ENCODE measurements at regions not wholly inside any gene's neighbourhood (a gene's known extent, or its start where the extent isn't known, plus 50 kb on each side); places are given as distances from the start of the nearest gene placed in this dataset.
"Not testable (repeated sequence)": the region's sequence is repeated elsewhere in the genome, so short reads cannot be mapped to it uniquely, and the experiment has no call there.

DNA sequence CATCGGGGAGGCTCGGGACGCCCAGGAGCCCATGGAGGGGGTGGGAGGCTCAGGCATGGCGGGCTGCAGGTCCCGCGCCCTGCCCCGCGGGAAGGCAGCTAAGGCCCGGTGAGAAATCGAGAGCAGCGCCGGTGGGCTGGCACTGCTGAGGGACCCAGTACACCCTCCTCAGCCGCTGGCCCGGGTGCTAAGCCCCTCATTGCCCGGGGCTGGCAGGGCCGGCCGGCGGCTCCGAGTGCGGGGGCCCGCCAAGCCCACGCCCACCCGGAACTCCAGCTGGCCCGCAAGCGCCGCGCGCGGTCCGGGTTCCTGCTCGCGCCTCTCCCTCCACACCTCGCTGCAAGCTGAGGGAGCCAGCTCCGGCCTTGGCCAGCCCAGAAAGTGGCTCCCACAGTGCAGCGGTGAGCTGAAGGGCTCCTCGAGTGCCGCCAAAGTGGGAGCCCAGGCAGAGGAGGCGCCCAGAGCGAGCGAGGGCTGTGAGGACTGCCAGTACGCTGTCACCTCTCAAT, 195.0 kb upstream of the PIK3R1 start:
- DNase-seq: not testable (repeated sequence)

DNA sequence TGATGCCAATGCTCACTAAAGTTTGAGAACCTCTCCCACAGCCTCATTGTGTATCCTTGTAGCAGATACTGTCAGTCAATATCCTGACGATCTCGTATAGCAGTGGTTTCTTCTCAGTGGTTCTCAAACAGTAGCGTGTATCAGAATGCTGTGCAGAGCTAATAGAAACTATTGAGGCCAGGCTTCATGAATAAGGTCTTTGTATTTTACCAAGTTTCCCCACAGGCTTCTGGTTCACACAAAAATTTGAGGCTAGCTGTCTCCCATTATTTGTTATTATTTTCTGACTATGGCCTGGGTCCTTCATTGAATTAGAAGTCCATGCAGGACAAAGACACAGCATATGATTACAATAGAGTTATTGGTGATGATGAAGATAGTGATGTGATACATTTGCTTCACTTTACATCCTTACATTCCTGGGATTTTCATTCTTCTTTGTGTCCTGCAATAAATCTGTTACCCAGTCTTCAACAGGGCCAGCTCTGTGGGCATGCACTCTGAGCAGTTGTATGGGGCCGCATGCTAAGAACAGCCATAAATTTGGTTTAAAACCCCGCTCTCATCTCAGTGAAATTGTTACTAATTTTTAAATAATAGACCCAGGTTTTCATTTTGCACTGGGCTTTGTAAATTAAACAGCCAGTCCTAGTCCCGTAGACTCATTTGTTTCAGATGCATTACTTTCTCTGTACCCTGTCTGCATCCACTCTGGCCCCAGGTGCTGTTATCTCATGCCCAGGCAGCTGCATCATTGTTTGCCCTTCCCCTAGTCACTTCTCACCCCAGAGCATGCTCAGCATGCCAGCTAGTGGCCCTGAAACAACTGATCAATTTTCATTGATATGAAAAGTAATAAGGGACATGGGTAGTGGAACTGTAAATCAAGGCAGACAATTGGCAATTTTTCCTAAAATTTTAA, 199.9 kb upstream of the PIK3R1 start:
- peak; percentile 22 for DNase-seq

DNA sequence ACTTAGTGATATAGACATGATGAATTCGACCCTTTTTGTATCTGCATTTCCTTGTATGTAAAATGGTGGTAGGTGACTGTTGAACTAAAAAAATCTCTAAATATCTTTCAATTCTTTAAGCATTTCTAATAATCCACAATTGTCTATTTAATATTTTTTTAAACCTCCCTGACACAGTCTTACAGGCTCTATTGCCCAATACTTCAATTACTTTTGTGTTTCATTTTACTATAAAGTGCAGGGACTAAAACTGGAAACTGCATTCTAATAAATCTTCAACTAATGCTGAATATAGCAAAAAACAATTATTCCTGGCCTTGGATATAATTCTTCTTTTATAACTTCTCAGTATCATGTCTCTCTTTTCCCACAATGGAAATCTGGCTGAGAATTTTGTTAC, 202.7 kb upstream of the PIK3R1 start:
- DNase-seq: no peak

DNA sequence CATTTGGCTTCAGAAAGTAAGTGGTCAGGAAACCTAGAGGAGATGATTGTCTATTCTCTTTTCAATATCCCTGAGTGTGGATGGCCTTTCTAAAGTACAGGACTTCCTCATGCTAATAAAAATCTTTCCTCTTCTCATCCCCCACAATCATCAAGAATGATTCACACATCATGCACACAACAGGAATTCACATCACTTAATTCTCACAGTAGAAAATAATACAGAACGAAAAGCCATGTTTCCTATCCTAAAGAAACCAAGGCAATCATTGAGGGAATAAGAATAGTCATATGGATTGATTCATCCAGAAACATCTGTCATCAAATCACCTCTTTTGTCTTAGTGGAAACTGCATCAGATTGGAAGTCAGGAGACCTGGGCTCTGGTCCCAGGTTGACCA, 203.1 kb upstream of the PIK3R1 start:
- DNase-seq: no peak

DNA sequence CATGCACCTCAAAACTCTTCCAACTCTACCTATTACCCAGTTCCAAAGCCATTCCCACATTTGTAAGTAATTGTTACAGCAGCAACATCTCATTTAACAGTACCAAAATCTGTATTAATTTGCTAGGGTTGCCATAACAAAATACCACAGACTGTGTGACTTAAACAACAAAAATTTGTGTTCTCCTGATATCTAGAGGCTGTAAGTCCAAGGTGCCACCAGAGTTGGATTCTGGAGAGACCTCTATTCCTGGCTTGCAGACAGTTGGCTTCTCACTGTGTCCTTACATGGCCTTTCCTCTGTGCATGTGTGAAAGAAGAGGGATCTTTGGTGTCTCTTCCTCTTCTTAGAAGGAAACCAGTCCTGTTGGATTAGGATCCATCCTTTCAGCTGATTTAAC, 203.8 kb upstream of the PIK3R1 start:
- no peak for DNase-seq

DNA sequence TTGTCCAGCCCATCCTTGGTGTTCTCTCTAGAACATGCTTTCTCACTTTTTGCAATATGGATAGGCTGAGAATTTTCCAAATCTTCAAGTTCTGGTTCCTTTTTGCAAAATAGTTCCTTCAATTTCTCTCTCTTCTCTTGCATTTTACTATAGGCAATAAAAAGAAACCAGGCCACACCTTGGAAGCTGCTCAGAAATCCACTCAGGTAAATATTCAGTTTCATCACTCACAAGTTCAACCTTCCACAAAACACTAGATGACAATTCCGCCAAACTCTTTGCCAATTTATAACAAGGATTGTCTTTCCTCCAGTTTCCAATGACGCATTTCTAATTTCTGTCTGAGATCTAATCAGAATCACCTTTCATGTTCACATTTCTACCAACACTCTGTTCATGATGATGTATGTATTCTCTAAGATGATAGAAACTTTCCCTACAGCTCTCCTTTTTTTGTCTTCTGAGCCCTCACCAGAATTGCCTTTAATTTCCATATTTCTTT, 204.2 kb upstream of the PIK3R1 start:
- no peak for DNase-seq

DNA sequence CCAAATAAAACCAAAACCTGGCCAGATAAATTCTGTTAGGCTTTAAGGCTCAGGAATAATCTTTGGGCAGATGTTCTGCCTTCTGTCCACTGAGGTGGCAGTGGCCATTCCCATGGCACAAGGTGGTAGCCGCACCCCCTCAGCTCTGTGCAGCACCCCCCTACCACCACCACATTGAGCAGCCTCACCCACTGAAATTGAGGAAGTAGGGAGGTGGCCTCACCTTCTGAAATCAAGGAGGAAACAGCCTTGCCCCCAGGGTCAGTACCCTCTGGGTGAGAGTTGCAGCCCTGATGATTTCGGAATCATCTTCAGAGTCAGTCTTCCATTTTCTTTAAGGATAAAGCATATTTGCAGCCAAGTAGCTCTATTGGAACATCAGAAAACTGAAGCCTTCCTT, 204.8 kb upstream of the PIK3R1 start:
- DNase-seq: no peak

DNA sequence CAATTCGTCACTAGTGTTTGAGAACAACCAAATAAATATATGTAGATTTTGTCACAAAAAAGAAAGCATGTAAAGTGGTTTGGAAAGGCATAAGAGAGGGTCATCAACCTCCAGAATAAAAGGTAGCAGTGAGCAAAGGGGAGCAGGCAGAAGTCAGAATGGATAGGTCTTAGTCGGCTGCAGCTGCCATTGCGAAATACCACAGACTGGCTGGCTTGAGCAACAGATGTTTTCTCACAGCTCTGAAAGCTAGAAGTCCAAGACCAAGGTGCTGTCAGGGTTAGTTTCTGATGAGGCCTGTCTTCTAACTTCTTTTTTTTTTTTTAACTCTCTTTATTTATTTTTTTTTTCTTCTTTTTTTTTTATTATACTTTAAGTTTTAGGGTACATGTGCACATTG, 208.1 kb upstream of the PIK3R1 start:
- DNase-seq: no peak

DNA sequence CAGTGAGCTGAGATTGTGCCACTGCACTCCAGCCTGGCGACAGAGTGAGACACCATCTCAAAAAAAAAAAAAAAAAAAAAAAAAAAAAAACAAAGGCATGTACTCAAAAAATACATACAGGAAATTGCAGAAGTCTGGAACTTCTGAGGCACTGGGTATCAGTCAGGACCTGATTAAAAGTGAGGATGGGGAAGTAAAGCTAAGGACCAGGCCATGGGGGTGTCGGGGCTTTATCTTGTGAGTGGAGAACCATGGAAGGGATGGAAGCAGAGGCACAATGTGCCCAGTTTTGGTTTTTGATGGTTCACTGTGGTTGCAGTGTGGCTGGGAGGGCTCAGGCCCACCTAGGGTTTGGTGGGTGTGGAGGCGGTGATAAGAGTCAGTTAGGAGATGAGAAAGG, 212.7 kb upstream of the PIK3R1 start:
- no peak for DNase-seq

DNA sequence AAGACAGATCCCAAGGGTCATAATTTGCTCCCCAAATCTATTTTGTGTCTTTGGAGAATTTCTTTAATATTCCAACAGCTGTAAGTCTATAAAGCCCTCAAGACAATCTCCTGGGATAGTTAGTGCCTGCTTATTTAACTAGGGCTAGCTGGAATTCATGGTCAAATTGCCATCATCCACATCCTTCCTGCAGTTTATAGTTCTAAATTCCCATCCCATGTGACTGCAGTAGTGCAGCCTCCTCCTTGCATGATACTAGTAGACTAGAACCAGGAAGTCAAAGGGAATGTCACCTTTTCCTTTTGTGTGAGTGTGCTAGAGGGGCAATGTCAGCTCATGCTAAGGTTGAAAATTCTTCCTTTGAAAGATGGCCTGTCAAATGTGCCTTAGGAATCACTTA, 214.8 kb upstream of the PIK3R1 start:
- no peak for DNase-seq

DNA sequence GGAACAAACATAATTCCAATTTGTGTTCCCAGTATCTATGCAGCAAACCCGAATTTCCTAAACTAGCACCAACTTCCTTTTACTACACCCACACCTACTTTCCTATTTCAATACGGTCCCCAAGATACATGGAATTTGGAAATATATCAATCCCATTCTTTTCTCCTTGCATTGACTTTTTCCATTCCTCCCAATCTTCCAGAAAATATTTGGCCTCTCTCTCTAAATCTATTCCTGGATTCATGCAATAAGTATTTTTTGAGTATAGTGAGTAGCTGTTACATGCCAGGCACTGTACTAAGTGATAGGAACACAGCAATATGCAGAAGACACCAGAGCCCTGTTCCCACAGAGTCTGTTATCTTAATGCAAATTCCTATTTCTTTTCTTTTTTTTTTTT, 216.2 kb upstream of the PIK3R1 start:
- no peak for DNase-seq

DNA sequence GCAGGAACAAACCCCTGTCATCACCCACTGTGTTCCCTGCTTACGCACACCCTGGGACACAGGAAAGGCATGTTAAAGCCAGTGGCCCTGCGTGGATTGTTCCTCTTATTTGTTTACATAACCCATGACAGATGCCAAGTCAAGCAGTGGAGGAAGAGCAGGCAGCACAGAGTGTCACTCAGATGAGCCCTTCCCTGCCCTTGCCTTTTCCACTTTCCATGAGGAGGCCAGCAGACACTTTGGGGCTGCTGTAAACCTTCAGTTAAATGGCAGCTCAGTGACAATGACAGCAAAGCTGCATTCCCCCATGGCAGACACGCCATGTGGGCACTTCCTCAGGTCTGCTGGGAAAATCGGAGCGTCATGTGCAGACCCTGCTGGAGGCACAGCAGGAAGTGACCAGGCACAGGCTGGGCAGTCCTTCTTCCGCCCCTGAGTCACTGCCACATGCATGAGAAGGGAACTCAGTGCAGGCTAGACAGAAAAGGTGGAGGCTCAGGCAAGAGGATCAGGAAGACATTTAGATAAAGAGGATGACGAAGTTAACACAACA, 216.8 kb upstream of the PIK3R1 start:
- DNase-seq: peak; percentile 34

DNA sequence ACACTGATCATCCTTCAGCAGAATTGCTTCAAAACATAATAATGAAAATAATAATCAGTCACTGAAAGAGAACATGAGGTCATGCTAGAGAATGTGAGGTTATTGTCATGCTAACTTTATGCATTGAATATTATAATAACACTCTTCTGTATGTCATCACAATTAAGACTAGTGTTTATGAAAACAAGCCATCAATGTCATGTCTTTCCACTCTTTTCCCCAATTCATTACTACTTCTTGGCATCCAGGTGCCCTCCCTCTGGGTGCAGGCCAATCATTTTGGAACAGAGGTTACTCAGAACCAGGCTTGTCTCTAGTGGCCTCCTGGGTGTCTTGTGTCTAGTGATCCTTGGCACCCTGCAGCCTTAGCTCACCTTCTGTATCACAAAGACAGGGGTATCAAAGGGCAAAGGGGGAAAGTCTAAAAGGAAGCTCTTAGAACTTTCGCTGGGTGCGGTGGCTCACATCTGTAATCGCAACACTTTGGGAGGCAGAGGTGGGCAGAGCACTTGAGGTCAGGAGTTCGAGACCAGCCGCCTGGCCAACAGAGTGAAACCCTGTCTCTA, 217.6 kb upstream of the PIK3R1 start:
- no peak for DNase-seq

DNA sequence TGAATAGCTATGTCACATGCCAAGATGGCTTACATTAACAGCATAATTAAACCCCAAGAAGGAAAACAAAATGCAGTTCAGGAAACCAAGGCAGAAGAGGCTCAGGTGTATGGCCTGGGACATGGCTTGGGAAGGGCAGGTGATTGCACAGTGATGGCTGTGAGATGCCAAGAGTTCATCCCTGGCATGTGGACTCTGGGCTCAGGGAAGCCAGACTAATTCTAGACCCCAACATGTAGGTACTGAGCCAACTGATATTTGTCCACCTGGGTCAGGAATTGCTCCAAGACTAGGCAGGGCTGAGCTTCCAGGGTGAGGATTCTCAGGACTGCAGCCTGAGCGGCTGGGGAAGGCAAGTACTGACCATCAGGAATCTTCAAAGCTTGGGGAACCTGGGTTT, 218.4 kb upstream of the PIK3R1 start:
- no peak for DNase-seq

DNA sequence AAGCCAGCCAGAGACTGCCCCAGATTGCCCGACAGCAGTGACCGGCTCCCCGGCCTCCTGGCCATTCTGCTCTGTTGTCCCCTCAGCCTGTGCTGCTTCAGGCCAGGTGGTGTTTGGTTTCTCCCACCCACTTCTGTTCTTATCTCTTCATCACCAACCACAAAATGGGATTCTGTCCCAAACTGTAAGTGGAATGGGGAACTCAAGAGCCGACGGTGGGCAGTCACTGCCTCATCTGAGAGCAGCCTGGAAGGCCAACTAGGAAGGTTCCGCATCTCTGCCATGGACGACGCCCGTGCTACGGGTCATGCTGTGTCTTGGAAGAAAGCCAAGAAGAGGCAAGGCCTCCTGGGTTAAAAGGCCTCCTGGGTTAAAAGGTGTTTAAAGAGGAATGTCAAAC, 219.0 kb upstream of the PIK3R1 start:
- no peak for DNase-seq

DNA sequence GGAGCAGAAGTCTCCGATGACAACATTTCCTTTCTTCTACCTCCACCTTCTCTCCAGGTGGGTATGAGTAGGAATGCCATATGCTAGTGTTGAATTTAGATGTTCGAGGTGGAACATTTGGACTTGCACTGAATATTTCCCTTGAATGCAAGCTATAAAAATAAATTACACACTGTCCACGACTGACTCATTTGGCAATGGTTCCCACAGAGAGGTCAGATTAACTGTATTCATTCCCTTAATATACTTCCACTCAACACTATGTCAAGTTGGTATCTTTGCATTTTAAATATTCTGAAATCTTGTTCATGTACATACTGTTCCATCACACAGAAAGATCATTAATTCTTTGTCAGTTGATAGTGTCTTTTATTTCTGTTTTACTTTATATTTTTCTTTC, 222.6 kb upstream of the PIK3R1 start:
- DNase-seq: no peak

DNA sequence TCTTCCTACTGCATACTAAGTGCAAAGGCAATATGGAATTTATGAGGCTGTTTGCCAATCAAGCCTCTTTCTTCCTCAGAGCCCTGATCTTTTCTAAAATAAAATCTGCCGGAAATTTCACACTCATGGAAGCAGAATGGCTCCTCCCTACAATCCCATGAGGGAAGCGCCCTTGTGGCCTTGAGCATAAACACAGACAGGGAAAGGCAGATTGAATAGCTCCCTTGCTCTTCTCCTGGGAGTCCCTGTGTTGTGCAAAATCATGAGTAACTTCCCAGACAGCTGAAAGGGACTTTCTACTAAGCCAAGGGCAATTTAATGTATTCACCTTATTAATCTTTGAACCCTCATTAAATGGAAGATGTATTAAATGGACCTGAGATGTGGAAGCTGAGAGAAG, 226.1 kb upstream of the PIK3R1 start:
- no peak for DNase-seq

DNA sequence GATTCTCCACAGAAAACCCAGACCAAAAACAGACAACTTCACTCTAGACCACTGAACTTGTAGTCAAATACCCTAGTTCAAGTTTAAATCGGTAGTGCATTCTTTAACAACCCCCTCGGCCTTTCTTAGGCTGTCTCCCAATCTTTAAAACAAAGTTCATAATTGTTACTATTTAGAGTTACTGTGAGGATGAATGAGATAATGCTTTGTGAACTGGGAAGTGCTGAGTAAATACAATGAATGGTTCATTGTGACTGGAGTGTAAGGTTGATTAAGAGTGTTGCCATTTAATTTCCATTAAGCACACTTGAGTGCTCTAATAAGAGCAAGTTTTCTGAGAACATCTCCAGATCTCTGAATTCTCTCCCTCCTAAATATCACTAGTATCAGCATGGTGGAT, 228.8 kb upstream of the PIK3R1 start:
- no peak for DNase-seq

DNA sequence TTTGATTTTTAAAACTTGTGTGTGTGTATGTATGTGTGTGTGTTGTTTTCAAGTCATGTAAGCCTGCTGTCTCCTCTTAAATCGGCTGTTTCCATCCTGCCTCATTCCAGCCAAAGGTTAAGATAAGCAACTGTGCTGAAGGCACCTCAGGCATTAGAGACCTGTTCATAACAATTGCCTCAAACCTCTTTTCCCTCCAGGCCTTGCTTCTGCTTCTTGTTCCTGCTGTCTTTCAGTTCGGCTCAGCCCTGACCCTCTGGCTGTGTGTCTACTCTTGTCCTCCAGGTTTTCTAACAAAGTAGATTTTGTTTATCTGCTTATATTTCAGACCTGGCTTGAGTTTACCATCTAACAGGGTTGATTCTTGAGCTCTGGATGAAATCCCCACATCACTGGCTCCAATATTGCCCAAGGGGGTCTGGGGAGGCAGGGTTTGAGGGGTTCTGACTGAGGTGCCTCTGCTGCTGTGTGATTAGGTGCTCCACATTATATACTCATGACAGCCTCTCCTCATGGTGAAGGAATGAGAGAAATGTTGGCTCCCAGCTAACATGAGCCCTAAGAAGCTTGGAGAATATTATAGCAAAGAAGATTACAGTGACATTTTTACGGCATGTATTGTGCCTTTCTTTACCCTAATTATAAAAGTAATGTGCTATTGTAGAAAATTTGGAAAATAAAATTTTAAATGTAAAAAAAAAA, 229.7 kb upstream of the PIK3R1 start:
- no peak for DNase-seq

DNA sequence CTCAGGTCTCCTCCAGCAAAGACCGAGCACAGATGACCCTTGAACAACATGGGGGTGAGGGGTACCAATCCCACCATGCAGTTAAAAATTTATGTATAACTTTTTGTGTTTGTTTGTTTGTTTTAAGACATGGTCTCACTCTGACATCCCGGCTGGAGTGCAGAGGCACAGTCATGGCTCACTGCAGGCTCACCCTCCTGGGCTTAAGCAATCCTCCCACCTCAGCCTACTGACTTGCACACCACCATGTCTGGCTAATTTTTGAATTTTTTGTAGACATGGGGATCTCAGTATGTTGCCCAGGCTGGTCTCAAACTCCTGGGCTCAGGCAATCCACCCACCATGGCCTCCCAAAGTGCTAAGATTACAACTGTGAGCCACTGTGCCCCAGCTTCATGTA, 231.0 kb upstream of the PIK3R1 start:
- no peak for DNase-seq

DNA sequence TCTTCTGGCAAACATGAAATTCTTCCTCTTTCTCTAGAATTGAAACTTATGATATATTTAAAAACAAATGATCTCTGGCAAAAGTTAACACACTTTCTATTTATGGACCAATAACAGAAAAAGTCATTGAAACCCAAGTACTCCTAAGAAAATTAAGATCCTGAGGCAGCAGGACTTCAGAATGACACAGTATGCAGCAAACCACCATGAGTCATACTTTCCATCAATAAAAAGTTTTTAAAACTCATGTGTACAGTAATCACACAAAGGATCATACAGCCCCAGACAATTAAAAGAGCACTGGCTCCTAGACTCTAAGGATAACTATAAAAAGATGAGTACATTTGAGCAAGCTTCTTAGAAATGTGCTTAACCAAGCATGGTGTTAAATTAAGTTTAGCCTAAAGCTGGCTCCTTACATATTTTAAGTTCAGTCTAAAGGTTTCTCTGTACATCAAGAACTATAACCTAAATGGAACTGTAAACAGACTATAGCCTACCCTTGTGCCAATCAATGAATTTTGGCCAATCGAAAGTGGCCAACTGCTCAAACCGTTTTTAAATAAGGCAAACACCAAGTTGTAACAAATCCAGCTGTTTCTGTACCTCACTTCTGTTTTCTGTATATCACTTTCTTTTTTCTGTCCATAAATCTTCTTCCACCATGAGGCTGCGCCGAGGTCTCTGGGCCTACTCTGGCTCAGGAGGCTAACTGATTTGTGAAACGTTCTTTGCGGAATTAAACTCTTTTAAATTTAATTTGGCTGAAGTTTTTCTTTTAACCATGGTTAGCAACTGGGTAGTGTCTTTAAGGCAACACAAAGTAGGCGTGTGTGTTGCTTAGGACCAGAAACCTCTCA, 232.1 kb upstream of the PIK3R1 start:
- no peak for DNase-seq

DNA sequence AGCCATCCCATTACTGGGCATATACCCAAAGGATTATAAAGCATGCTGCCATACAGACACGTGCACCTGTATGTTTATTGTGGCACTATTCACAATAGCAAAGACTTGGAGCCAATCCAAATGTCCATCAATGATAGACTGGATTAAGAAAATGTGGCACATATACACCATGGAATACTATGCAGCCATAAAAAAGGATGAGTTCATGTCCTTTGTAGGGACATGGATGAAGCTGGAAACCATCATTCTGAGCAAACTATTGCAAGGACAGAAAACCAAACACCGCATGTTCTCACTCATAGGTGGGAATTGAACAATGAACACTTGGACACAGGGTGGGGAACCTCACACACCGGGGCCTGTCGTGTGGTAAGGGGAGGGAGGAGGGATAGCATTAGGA, 233.4 kb upstream of the PIK3R1 start:
- DNase-seq: not testable (repeated sequence)

Data from DMS53 (cell line).